NB4 (cell line): ENCODE measurements at regions not wholly inside any gene's neighbourhood (a gene's known extent, or its start where the extent isn't known, plus 50 kb on each side); places are given as distances from the start of the nearest gene placed in this dataset.

Experiments used
- MYC ChIP-seq: IDR thresholded peaks from 2 replicates; pipeline ENCODE4 v1.6.1; 2011; ENCODE audit warnings: low read depth, low read length
- POLR2A ChIP-seq: IDR thresholded peaks from 2 replicates; pipeline ENCODE4 v1.6.1; 2011; ENCODE audit warnings: mild to moderate bottlenecking; ENCODE audit not compliant: insufficient read length; ENCODE audit errors: extremely low read depth
- TF ChIP-seq, protein P1 (sequence below): IDR thresholded peaks from one replicate; pipeline ENCODE4 v1.5.1; 2012; ENCODE audit warnings: low read depth, low read length

DNA sequence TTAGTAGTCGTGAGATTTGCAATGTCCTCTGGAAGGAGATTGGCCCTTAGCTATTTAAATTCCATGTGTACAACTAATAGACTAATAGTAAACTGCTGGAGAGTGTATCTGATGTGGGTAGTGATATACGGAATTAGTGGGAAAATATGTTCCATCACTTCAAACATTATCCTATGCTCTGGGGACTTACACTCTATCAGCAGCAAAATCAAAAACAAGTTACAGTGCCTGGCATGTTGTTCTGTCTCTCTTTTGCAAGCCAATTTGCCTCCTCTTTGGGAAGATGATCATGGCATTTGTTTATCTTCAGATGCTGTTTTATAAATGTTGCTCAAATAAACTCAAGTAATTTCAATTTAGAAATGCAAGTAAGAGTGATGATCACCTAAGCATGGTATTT, 311.9 kb upstream of the ACO1 start:
- TF ChIP-seq, protein P1, sequence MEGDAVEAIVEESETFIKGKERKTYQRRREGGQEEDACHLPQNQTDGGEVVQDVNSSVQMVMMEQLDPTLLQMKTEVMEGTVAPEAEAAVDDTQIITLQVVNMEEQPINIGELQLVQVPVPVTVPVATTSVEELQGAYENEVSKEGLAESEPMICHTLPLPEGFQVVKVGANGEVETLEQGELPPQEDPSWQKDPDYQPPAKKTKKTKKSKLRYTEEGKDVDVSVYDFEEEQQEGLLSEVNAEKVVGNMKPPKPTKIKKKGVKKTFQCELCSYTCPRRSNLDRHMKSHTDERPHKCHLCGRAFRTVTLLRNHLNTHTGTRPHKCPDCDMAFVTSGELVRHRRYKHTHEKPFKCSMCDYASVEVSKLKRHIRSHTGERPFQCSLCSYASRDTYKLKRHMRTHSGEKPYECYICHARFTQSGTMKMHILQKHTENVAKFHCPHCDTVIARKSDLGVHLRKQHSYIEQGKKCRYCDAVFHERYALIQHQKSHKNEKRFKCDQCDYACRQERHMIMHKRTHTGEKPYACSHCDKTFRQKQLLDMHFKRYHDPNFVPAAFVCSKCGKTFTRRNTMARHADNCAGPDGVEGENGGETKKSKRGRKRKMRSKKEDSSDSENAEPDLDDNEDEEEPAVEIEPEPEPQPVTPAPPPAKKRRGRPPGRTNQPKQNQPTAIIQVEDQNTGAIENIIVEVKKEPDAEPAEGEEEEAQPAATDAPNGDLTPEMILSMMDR, result no peak
- TF ChIP-seq POLR2A (no peak), MYC (no peak)
